Ascending aorta (tissue), 2 donors: ENCODE measurements at regions not wholly inside any gene's neighbourhood (a gene's known extent, or its start where the extent isn't known, plus 50 kb on each side); places are given as distances from the start of the nearest gene placed in this dataset.

Experiments
- DNase-seq, 2 donors: peaks; one replicate each; pipeline ENCODE4 v3.0.0-alpha.2; 2019; ENCODE audit warnings: low spot score in 2 of 2
- H3K27ac ChIP-seq, 2 donors: fragments of 200-600 bp; sonication (generic); one replicate each; pipeline ENCODE4 v1.5.1; 2016 to 2017; ENCODE audit warnings: mild to moderate bottlenecking in 1 of 2
- H3K27me3 ChIP-seq: fragments of 200-600 bp; sonication (generic); one replicate; pipeline ENCODE4 v1.5.1; 2017
- H3K36me3 ChIP-seq, 2 donors: fragments of 200-600 bp; sonication (generic); one replicate each; pipeline ENCODE4 v1.5.1; 2016
- H3K4me1 ChIP-seq, 2 donors: fragments of 200-600 bp; sonication (generic); one replicate each; pipeline ENCODE4 v1.5.1; 2016 to 2017; ENCODE audit warnings: mild to moderate bottlenecking in 1 of 2
- H3K4me3 ChIP-seq, 2 donors: fragments of 200-600 bp; sonication (generic); one replicate each; pipeline ENCODE4 v1.5.1; 2016 to 2017; ENCODE audit warnings: mild to moderate bottlenecking in 1 of 2
- H3K9me3 ChIP-seq, 2 donors: fragments of 200-600 bp; sonication (generic); one replicate each; pipeline ENCODE4 v1.5.1; 2016
- CTCF ChIP-seq, 3 experiments: fragments of 200-600 bp in 2 of 3; fragments of 450-650 bp in 1 of 3; sonication (generic) in 2 of 3; IDR thresholded peaks; one replicate each; pipeline ENCODE4 v1.5.1; 2016 to 2019; ENCODE audit warnings: antibody characterized with exemption in 3 of 3, mild to moderate bottlenecking in 1 of 3, moderate library complexity in 1 of 3
- intact Hi-C: fragments of 100-400 bp; cut with DNase I; formaldehyde crosslinking; loops from one replicate; pipeline ENCODE4 v1.15.1; 2023

GRCh38 chr13:74485757-74486156 is 351.6 kb upstream of the KLF12 start:
- no peaks in the 10 kb centered on the region for H3K36me3 ChIP-seq
- no peaks in the 10 kb centered on the region for H3K4me1 ChIP-seq
- no peaks in the 10 kb centered on the region for H3K27me3 ChIP-seq
- no peak for DNase-seq
- no peak for TF ChIP-seq CTCF (IDR thresholded peaks at IDR 0.05)
- no peak overlapping the region for H3K4me3 ChIP-seq
- H3K9me3 ChIP-seq = no peaks in the 10 kb centered on the region
- no peak overlapping the region for H3K27ac ChIP-seq
- intact Hi-C loops = no loop called here

- DNase-seq = no peak
- intact Hi-C loops = no loop called here
- H3K27me3 ChIP-seq = no peaks in the 10 kb centered on the region
- H3K9me3 ChIP-seq = no peaks in the 10 kb centered on the region
- H3K4me3 ChIP-seq = no peak overlapping the region
- H3K4me1 ChIP-seq = no peaks in the 10 kb centered on the region
- no peaks in the 10 kb centered on the region for H3K36me3 ChIP-seq
- no peak overlapping the region for H3K27ac ChIP-seq
- no peak for TF ChIP-seq CTCF (IDR thresholded peaks at IDR 0.05)
Measured at GRCh38 chr13:74479124-74479523, 344.9 kb upstream of the KLF12 start.

GRCh38 chr13:74476788-74477187 is 342.6 kb upstream of the KLF12 start:
- Histone ChIP-seq H3K36me3 (no peaks in the 10 kb centered on the region), H3K4me1 (no peaks in the 10 kb centered on the region), H3K4me3 (no peak overlapping the region), H3K9me3 (no peaks in the 10 kb centered on the region), H3K27me3 (no peaks in the 10 kb centered on the region), H3K27ac (no peak overlapping the region)
- no peak for DNase-seq
- TF ChIP-seq CTCF (IDR thresholded peaks at IDR 0.05) = no peak
- intact Hi-C loops = no loop called here

- H3K4me1 ChIP-seq = no peaks in the 10 kb centered on the region
- no peak for TF ChIP-seq CTCF (IDR thresholded peaks at IDR 0.05)
- no peaks in the 10 kb centered on the region for H3K9me3 ChIP-seq
- no peaks in the 10 kb centered on the region for H3K27me3 ChIP-seq
- intact Hi-C loops = no loop called here
- H3K4me3 ChIP-seq = no peak overlapping the region
- H3K27ac ChIP-seq = no peak overlapping the region
- H3K36me3 ChIP-seq = no peaks in the 10 kb centered on the region
- DNase-seq = no peak
Measured at GRCh38 chr13:74476365-74476764, 342.2 kb upstream of the KLF12 start.

GRCh38 chr13:74466864-74467263 is 332.7 kb upstream of the KLF12 start:
- no peaks in the 10 kb centered on the region for H3K36me3 ChIP-seq
- no peak overlapping the region for H3K27ac ChIP-seq
- no peaks in the 10 kb centered on the region for H3K4me1 ChIP-seq
- no peaks in the 10 kb centered on the region for H3K9me3 ChIP-seq
- no peak for TF ChIP-seq CTCF (IDR thresholded peaks at IDR 0.05)
- no peak overlapping the region for H3K4me3 ChIP-seq
- intact Hi-C loops = no loop called here
- H3K27me3 ChIP-seq = no peaks in the 10 kb centered on the region
- DNase-seq = no peak

- no peak for TF ChIP-seq CTCF (IDR thresholded peaks at IDR 0.05)
- Histone ChIP-seq H3K4me1 (no peaks in the 10 kb centered on the region), H3K9me3 (no peaks in the 10 kb centered on the region), H3K36me3 (no peaks in the 10 kb centered on the region), H3K27me3 (no peaks in the 10 kb centered on the region), H3K4me3 (no peak overlapping the region), H3K27ac (no peak overlapping the region)
- intact Hi-C loops = no loop called here
- no peak for DNase-seq
Measured at GRCh38 chr13:74466020-74466419, 331.8 kb upstream of the KLF12 start.
